CD4-positive, alpha-beta T cell treated with Interleukin-17A for 4 hours (primary cell): ENCODE measurements at regions not wholly inside any gene's neighbourhood (a gene's known extent, or its start where the extent isn't known, plus 50 kb on each side); places are given as distances from the start of the nearest gene placed in this dataset.

Source experiments
- DNase-seq: peaks from one replicate; pipeline ENCODE4 v3.0.0-alpha.2; 2020; ENCODE audit warnings: mixed read lengths

DNA sequence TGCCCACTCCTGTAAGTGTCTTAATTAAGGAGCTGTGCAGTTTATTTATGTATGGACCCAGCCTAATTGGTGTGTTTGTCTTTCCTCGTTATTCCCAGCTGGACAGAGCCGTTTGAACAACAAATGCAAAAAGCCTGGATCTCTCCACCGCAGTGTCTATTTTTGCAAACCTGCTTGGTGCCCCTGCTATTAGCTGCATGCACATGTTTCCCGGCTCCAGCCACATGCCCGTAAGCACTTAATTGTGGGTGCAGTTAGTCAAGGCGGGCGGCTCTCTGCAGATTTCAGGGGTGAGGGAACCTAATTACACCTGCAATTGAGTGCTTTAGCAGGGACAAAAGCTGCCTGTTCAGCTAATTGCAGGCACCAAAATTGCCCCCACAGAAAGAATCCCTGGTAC lies 74.0 kb upstream of the GSE1 start:
- no peak for DNase-seq

DNA sequence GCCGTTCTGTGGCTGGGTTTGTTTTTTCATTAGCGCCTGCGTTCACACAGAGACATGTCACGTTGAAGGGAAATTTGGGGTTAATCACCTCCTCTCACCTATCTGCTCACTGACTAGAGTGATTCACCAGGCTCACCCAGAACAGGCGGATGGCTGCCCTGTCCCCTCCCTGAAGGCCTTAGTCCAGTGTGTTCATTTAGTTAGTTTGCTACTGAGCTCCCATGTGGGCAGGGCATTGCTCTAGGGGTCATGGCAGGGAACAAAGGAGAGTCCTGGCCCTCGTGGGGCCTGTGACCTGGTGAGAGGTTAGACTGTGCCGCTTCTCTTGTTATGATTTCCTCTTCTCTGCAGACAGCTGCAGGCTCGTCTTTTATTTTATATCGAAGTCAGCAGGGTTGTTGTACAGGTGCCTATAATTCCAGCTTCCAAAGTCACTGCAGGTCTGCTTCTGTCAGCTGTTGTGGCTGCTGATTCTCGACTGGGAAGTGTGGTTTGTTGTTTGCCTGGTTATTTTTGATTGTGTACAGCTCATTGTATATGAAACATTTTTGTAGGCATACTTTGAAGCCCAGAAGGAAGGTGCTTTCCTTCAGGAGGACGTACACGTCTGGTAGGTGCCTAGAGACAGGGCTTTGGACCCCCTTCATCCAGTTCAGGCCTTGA lies 73.4 kb upstream of the GSE1 start:
- no peak for DNase-seq

DNA sequence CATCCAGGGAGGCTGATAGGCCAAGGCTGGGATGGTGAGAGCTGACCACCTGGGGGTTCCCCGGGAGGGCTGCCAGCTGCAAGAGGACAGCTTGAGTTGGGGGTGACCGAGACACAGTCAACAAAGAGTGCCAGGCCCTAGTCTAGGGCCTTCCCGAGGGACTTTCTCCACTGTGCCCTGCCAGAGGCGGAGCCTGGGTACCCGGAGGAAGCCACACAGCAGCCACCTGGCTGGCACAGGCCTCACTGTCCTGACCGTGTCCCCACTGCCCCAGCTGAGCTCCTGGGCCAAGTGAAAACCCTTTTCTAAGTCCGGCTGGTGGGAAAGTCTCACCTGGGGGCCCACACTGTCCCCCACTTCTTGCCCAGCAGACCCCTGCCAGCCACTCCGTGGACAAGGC lies 71.9 kb upstream of the GSE1 start:
- DNase-seq: no peak

DNA sequence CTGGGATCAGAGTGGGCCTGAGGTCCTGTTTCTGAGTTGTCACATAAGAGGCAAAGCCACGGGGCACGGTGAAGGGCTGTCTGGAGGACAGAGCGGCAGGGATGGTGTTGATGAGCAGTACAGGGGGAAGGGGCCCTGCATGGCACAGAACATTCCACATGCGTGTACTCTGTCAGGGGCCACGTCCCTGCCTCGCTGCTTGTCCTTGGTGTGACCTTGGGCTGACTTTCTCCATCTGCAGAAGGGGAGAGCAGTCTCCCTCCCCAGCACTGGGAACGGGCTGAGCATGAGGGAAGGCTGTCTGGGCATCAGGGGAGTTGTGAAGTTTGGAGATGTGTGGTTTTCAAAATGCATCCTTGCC lies 71.5 kb upstream of the GSE1 start:
- no peak for DNase-seq

DNA sequence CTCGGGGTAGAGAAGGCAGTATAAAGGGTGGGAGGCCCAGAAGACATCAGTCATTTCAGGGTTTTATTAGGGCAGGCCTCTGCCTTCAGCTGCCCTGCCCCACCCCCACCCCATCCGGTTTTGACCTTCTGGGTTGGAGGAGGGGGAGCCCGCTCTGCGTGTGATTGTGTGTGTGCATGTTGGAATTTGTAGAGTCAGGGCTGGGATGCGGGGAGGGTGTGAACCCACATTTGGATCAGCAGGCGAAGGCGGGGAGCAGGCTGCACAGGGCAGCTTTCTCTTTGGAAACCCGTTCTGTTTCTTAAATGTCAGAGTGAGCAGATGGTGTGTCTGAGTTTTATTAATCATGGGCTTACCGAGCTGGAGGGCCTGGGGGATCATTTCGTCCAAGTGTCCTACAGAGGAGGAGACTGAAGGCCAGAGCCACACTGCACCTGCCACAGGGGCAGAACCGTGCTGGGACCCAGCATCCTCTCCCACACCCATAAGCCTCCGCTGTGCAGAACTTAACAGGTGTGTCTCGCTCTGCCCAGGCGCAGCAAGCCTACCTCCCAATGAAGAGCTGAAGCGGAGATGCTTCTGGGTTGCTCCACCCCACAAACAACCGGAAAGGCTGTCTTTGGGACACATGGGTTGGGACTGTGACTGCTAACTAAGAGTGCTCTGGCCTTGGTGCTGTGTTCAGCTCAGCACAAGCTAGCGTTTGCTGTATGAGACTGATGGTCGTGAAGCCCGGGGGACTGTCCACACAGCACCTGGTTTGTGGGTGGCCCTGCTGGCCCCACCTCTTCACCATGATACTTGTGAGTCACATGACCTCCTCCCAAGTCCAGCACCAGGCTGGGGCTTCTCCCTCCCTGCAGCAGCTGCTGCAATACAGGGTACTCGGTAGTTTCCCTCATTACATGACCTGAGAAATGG lies 70.9 kb upstream of the GSE1 start:
- DNase-seq: no peak

DNA sequence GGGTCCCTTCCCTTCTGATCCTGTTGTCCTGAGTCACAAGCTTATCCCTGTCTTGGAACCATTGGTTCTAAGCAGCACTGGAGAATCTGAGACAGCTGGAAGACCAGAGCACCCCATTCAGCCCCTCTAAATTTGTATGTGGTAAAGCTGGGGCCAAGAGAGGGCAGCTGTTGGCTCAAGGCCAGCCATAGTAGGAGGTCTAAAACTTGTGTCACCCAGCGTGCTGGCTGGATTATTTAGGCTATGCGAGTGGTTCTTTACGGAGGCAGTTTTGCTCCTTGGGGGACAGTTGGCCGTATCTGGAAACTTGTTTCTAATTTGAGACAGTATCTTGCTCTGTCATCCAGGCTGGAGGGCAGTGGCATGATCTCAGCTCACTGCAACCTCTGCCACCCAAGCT lies 69.6 kb upstream of the GSE1 start:
- DNase-seq: no peak

DNA sequence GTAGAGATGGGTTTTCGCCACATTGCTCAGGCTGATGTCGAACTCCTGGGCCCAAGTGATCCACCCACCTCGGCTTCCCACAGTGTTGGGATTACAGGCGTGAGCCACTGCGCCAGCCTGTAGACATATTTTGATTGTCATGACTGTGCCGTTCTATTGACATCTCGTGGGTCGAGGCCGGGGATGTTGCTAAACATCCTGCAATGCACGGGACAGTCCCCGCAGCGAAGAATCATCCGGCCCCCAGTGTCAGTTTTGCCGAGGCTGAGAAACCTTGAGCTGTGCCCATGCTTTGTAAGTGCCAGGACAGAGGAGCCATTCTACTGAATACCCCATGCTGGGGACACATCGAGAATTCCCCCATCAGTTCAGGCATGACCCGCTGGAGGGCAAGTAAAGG lies 69.1 kb upstream of the GSE1 start:
- no peak for DNase-seq

DNA sequence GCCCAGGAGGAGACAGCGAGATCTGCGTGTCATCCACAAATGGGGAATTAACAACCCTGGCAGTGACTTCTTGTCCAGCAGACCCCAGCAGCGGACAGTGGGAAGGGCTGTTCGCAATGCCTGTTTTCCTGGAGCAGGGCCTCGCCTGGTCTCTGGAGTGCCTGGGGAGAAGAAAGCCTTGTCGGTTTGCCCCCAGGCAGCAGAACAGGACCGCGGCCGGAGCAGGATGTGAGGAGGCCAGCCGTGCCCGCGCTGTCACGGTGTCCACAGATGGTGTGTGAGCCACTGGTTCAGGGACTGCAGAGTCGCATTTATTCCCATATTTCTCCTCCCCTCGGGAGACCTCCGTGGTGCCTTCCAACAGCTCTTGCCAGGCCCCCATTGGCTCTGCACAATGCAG lies 68.5 kb upstream of the GSE1 start:
- no peak for DNase-seq

DNA sequence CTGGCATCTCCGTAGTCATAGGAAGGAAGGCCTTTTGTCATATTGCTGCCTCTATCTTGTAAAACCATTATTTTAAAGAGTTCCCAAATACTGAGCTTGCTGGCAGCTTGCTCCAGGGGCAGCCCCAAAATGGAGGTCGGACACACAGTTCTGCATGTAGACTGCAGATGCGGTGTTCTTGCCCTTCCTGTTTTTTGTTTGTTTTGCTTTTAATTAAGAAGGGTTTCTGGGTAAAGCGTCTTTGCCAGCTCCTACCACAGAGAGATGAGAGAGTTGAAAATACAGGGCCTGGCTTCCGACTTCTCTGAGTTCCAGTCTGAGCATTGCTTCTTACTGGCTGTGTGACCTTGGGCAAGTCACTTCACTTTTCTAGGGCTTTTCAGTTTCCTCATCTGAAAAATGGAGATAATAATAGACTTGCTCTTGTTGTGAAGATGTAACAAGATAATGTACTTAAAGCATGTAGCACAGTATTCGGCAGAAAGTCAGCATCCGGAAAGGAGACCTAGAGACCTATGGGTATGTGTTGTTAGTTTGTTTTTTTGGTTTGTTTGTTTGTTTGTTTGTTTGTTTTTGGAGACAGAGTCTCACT lies 67.8 kb upstream of the GSE1 start:
- no peak for DNase-seq

DNA sequence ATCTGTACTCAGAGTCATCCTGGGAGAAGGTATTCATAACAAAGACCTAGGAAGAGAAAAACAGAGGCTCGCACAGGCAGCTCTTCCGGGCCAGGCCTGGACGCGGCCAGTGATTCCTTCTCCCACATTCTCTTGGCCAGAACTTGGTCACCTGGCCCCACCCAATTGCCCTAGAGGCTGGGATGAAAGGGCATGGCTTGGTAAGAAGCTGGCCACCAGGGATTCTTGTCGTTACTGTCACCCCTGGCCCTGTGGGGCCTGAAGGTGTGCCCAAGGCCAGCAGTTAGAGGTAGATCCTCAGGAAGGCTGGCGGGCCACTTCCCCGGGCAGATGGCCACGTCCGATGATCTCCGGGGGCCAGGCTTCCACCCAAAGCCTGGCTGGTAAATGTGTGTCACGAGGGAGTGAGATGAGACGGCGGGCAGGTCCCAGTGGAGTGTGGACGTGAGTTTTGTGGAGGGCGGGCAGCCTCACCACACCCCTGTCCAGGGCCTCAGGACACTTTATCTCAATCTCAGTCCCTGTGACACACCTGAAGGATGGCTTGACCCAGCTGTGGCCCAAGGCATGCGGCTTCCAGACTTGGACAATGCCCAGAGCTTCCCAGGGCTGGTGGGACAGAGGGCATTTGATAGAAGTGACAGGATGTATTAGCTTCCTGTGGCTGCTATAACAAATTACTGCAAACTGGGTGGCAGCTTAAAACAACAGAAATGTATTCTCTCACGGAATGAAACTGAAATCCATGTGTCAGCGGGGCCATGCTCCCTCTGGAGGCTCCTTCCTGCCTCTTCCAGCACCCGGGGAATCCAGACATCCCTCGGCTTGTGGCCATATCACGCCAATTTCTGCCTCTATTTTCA lies 66.3 kb upstream of the GSE1 start:
- no peak for DNase-seq

DNA sequence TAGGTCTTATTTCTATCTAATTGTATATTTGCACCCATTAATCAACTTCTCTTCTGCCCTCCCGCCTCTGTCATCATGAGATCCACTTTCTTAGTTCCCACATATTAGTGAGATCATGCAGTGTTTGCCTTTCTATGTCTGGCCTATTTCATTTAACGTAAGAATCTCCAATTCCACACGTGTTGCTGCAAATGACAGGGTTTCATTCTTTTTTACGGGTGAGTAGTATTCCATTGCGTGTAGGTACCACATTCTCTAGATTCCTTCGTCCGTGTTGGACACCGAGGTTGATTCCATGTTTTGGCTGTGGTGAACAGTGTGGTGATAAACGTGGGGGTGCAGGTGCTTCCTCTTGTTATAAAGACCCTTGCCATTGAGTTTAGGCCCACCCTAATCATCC lies 64.7 kb upstream of the GSE1 start:
- DNase-seq: no peak

DNA sequence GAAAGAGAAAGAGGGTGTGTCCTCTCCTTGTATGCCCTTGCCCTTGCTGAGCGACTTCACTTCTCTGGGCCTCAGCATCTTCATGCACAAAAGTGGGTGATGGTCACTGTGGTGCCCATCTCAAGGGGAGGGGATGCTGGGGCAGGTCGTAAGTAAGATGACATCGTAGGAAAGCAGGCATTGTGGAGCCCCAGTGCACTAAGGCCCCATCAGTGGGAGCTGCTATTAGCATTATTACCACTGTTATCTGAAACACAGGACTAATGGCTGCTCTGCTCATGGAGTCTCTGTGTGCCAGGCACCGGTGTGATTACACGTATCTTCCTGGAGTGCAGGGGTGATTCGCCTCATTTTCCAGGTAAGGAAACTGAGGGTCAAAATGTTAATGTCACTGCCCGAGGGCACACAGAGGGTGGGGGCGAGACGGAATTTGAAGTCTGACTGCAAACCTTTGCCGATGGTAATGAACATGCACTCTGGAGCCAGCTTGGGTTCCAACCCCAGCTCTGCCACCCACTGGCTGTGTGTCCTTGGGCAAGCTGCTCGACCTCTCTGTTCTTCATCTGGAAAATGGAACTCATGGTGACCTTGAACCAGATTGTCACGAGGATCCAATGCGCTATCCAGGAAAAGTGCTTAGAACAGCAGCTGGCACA lies 63.2 kb upstream of the GSE1 start:
- DNase-seq: no peak

DNA sequence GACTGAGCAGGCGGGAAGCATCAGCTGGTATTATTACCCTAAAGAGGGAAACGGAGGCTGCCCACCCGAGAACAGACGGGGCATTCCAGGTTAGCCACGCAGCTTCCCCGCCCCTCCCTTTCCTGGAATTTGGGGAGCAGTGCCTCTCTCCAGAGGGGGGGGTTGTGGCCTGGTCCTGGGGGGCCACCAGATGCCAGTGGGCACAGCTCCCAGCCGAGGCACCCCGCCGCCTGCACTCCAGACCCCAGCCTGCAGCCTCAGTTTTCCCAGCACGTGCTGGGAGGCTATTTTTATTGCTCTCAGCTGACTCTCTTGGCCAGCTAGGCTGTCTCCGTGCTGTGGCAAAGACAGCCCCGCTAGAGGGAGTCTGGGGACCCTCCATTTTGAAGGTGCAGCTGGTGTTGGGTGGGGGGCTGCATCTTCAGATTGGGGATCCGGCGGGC lies 62.7 kb upstream of the GSE1 start:
- no peak for DNase-seq

DNA sequence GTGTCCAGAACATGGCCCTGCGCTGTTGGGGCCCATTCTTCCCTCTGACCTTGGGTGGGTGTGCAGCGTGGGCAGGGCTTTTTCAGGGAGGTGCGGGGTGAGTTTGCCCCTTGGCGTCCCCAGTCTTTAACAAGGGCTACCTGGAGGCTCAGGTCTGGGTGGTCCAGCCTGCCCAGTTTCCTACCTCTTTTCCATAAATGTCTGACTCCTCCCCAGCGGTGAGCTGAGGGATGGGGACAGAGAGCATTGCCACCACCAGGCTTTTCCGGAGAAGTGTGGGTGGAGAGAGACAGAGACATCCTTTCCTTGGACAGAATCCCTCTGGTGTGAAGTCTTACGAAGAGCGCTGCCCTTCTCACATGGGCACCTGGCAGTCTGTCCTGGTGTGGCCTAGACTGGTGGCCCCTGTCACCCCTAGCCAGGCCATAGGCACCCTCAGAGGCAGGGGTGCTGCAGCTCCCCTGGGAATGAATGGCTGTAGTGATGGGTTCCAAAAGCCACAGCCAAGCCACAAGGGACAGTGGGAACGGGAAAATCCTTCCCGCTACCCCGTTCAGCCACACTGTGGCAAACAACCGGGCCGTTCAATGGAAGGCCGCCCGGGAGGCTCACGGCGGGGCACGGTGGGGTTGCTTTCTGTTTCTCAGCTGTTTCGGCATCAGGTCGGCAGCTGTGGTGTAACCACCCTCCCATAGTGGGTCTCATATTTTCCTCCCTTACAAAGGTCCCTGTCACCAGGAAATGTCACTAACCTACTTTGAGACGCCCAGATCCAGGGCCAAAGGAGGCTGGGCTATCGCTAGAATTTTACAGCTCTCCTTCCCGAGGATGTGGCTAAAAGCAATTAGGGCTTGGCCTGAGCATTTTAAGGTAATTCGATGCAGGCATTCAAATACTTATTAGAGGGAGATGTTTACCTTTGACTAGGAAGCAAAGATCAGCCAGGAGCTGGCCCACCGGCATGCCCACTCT lies 61.9 kb upstream of the GSE1 start:
- DNase-seq: no peak

DNA sequence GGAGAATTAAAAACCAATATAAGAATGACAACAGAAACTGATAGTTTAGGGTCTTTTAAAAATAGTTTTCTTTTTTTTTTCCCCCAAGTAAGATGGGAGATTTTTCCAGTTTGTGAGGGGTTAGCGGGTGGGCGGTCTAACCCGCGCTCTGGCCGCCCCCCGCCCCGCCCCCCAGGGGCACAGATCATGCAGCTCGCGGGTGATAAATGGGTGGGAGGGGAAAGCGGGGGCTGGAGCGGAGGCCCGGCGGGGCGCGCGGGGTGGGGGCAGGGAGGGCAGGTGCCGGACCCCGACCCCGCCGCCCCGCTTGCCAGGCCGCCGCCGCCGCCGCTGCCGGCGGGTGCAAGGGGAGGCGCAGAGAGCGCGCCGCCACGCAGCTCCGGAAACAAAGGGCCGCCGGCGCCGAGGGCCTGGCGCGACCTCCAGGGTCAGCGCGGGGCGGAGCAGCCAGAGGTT lies 60.1 kb upstream of the GSE1 start:
- DNase-seq: no peak

DNA sequence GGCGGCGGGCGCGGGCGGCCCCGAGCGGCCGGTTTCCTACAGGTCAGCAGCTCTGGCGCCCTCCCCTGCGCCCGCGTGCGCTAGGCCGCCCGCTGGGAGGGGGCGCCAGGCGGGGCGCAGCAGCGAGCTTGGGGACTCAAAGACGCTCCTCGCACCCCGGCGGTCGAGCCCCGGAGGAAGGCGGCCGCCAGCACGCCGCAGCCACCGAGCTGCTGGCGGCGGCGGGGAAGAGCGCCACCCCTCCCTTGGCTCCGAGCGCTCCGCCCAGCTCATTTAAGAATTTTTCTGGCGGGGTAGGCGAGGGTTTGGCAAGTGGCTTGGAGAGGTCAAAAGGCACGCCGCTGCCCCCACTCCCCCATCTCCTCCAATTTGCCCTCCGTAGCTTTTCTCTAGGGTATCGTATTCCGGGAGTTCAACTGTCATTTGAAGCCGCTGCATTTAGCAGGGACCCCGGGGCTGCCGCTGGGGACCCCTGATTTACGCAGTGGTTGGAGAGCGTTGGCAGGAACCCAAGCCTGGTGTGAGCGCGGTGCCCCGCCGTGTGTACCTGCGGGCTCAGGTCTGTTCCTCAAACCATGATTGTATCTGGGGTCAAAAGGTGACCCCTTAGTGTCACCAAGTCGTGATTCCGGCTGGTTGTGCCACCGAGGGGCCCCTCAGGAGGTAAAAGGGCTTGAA lies 59.5 kb upstream of the GSE1 start:
- DNase-seq: peak; percentile 67

DNA sequence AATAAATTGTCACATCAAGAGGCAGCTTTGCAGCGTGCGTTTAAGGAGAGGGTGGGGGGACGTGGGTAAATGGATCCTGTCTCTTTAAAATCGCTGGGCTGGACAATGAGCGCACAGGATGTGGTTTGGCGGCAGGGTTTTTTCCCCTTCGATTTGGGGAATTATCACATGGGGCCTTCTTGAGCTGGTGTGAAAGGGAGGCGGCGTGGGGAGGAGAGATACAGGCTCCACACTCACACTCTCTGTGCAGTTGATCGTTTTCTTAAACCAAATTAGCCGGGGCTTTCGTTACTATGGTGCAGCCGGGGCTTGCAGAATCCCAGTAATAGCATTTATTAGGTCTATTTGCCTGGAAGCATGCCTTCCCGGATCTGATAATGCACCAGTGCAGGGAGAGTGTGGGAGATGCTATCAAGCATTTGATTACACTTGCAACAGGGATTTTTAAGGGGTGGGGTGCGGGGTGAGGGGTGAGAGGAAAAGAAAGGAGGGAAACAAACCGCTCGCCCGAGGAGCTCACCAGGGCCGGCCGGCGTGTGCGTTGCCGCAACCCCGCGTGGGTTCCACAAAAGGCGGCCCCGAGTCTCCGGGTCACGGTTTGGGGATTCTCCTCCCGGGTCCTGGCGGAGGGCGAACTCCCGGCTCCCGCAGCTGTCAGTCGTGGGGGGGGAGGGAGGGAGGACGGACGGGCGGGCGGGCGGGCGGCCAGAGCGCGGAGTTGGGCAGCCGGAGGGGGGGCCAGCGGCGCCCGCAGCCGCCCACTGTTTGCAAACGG lies 58.8 kb upstream of the GSE1 start:
- peak; percentile 69 for DNase-seq

DNA sequence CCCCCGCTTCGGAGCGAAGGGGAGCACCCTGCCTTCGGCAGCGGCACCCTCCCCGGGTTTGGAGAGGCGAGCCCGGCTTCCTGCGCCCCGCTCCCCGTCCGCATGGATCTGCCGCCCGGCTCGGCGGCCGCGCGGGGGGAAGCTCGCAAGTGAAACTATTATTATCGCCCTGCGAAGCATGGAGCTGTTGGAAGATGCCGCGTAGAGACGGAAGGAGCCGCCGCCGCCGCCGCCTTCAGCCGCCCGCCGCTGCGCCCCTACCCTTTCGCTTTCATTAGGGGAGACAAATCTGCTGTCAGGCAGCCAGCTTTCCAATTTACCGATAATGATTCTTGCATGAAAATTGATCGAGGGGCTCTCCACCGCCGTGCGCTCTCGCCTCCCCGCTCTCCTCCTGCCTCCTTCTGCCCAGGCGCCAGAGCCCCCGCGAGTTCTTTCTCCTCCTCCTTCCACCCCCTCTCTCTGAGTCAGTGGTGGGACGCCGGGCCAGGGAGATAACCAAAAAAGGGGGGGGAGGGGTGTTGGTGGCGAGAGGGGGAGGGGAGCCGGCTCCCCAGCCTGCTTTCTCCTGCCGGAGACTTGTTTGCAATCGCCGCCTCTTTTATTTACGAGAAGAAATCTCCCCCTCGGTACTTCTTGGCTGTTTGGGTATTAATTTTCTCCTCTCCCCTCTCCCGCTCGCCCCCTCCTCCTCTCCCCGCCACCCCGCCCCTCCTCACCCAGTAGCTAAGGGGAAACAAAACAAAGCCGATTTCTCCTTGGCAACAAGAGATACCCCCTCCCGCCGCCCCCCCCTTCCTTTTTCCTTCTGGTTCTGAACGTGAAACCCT lies 58.0 kb upstream of the GSE1 start:
- peak; percentile 71 for DNase-seq
